CD4-positive, alpha-beta T cell treated with Interleukin-4 for 1 hour (primary cell): ENCODE measurements at regions not wholly inside any gene's neighbourhood (a gene's known extent, or its start where the extent isn't known, plus 50 kb on each side); places are given as distances from the start of the nearest gene placed in this dataset.

Experiments used
- DNase-seq, 2 donors: peaks; one replicate each; pipeline ENCODE4 v3.0.0-alpha.2; 2020 to 2022

GRCh38 chr3:189118896-189119295 is 52.9 kb upstream of the TPRG1 start:
- no peak for DNase-seq

- no peak for DNase-seq
Observed at GRCh38 chr3:189119950-189120349, 51.8 kb upstream of the TPRG1 start.

- DNase-seq: peak in 1 of 2 donors; percentile 69
Observed at GRCh38 chr3:189121092-189121491, 50.7 kb upstream of the TPRG1 start.
